ENCODE measurements at regions not wholly inside any gene's neighbourhood (a gene's known extent, or its start where the extent isn't known, plus 50 kb on each side); places are given as distances from the start of the nearest gene placed in this dataset.

DNA sequence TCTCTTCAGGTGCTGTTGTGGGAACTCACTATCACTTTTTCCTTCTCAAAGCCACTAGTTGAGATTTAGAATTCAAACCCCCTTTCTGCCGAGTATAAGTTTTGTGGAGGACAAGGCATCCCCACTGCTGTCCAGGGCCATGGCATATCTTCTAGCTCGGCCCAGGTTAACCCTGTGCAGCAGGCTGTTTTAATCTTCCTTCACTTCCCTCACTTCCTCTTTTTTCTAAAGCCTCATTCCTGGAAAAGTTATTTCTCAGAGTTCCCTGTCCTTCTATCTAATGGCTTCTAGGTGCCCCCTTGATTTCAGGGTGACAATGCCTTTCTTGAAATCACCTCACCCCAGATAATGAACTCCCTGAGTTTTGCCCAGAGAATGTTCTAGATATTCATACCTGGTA is 222.3 kb downstream of the SNX10 start (continued):
- no peak for TF ChIP-seq FOSL2 (IDR thresholded peaks at IDR 0.05; ENCODE audit: borderline replicate concordance, low read depth)
- TF ChIP-seq, protein P1, sequence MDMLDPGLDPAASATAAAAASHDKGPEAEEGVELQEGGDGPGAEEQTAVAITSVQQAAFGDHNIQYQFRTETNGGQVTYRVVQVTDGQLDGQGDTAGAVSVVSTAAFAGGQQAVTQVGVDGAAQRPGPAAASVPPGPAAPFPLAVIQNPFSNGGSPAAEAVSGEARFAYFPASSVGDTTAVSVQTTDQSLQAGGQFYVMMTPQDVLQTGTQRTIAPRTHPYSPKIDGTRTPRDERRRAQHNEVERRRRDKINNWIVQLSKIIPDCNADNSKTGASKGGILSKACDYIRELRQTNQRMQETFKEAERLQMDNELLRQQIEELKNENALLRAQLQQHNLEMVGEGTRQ (IDR thresholded peaks at IDR 0.05; ENCODE audit: borderline replicate concordance, low read depth, low read length) = no peak

- Histone ChIP-seq H3K4me1 (ENCODE audit: control insufficient read depth in 1 of 2, insufficient read depth in 2 of 2, low read depth in 1 of 2, low read length in 1 of 2) (peaks cover 0 to 13% of the 10 kb centered on the region in 2 experiments; a peak in 1 of 4 replicates), H3F3A (replicated peaks; ENCODE audit: insufficient read depth) (no peaks in the 10 kb centered on the region), H3K9me3 (no peaks in the 10 kb centered on the region), H3K36me3 (replicated peaks in 1 of 2; ENCODE audit: control insufficient read depth in 1 of 2, insufficient read depth in 2 of 2, low read length in 1 of 2) (no peaks in the 10 kb centered on the region), H3K4me3 (ENCODE audit: low read depth in 2 of 2, low read length in 1 of 2) (no peak overlapping the region), H3K27ac (ENCODE audit: low read depth in 2 of 2, low read length in 1 of 2) (no peak overlapping the region), H3K9ac (no peak overlapping the region), H3K9me2 (no peaks in the 10 kb centered on the region), H4K20me1 (ENCODE audit: insufficient read depth) (no peaks in the 10 kb centered on the region), H2AFZ (ENCODE audit: low read depth) (no peak overlapping the region), H3K4me2 (no peak overlapping the region), H3K27me3 (ENCODE audit: insufficient read depth) (0 out of 2 replicates have a peak, but pooled peaks cover 9% of the 10 kb centered on the region), H3K79me2 (ENCODE audit: insufficient read depth) (no peaks in the 10 kb centered on the region)
- 47% methylated on average over 5 of the region's 5 CpGs for WGBS (ENCODE audit: low lambda C conversion rate)
- no peak for DNase-seq
- POLR2A ChIA-PET = no interaction called here
- TF ChIP-seq CHD2 (IDR thresholded peaks at IDR 0.05; ENCODE audit: low read length, partially characterized antibody) = no peak
- CTCF ChIA-PET = interaction anchor here (0.8 to 1.5 kb wide), 6 partner anchors 9 to 153 kb away, joined by 3 to 6 read pairs (median 4); no protein-coding TSS in a partner anchor
Observed at GRCh38 chr7:26514633-26515032, 223.0 kb downstream of the SNX10 start.

DNA sequence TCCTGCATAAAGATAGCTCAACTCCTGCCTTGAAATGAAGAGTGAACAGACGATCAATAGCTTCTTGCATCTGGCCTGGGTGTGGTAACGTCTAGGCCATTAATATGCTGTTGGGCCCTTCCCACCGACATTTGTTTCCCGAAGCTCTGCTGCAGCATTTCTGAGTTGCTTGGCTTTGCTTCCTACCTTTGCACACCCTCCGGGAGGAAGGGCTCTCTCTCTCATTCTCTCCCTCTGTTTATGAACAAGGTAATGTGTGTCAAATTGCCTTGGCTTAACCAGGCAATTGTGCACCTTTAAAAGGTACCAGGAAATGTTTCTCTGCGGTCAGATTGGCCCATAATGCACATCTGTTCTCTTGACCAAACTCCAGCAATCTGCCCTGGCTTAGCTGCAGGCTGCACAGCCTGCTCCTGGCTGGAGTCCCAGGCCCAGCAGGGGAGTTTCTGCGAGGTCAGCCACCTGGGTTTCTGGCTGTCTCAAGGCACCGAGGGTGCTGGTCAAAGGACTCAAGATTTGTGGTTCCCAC is 223.7 kb downstream of the SNX10 start:
- Histone ChIP-seq H3K4me1 (ENCODE audit: control insufficient read depth in 1 of 2, insufficient read depth in 2 of 2, low read depth in 1 of 2, low read length in 1 of 2) (peaks cover 0 to 13% of the 10 kb centered on the region in 2 experiments; a peak in 1 of 4 replicates), H3K27ac (ENCODE audit: low read depth in 2 of 2, low read length in 1 of 2) (no peak overlapping the region; a peak in 1 of 4 replicates), H3K4me2 (no peak overlapping the region), H3K4me3 (ENCODE audit: low read depth in 2 of 2, low read length in 1 of 2) (no peak overlapping the region), H3F3A (replicated peaks; ENCODE audit: insufficient read depth) (no peaks in the 10 kb centered on the region), H3K36me3 (replicated peaks in 1 of 2; ENCODE audit: control insufficient read depth in 1 of 2, insufficient read depth in 2 of 2, low read length in 1 of 2) (no peaks in the 10 kb centered on the region), H3K9me2 (no peaks in the 10 kb centered on the region), H3K9me3 (no peaks in the 10 kb centered on the region), H3K9ac (no peak overlapping the region), H3K27me3 (ENCODE audit: insufficient read depth) (0 out of 2 replicates have a peak, but pooled peaks cover 9% of the 10 kb centered on the region), H2AFZ (ENCODE audit: low read depth) (no peak overlapping the region), H3K79me2 (ENCODE audit: insufficient read depth) (no peaks in the 10 kb centered on the region), H4K20me1 (ENCODE audit: insufficient read depth) (no peaks in the 10 kb centered on the region)
- peak; percentile 52 for DNase-seq
- TF ChIP-seq RCOR1 (IDR thresholded peaks at IDR 0.05; ENCODE audit: low read length) (0 out of 2 replicates have a peak, but pooled peaks have one; percentile 13), NRF1 (IDR thresholded peaks at IDR 0.05; ENCODE audit: low read depth, low read length) (no peak)
- POLR2A ChIA-PET = interaction anchor here (1.2 kb wide), 1 partner anchor 9 kb away, joined by 3 read pairs; no protein-coding TSS in a partner anchor
- 38% methylated on average over 8 of the region's 8 CpGs for WGBS (ENCODE audit: low lambda C conversion rate)
- CTCF ChIA-PET = interaction anchor here (1.4 to 1.5 kb wide), 3 partner anchors 15 to 145 kb away, joined by 5 to 6 read pairs (median 5); no protein-coding TSS in a partner anchor

GRCh38 chr7:26520483-26520882 is 228.8 kb downstream of the SNX10 start:
- POLR2A ChIA-PET = no interaction called here
- H3K27ac ChIP-seq (ENCODE audit: low read depth in 2 of 2, low read length in 1 of 2) = no peak overlapping the region
- DNase-seq = no peak

More at GRCh38 chr7:26520483-26520882, 228.8 kb downstream of the SNX10 start:
- Histone ChIP-seq H3K4me2 (no peak overlapping the region), H3K9me2 (no peaks in the 10 kb centered on the region), H3K4me3 (ENCODE audit: low read depth in 2 of 2, low read length in 1 of 2) (no peak overlapping the region), H3K4me1 (ENCODE audit: control insufficient read depth in 1 of 2, insufficient read depth in 2 of 2, low read depth in 1 of 2, low read length in 1 of 2) (peaks cover 0 to 6% of the 10 kb centered on the region in 2 experiments; a peak in 1 of 4 replicates), H3K9ac (no peak overlapping the region), H2AFZ (ENCODE audit: low read depth) (no peak overlapping the region), H3F3A (replicated peaks; ENCODE audit: insufficient read depth) (no peaks in the 10 kb centered on the region), H3K9me3 (no peaks in the 10 kb centered on the region), H4K20me1 (ENCODE audit: insufficient read depth) (no peaks in the 10 kb centered on the region), H3K79me2 (ENCODE audit: insufficient read depth) (no peaks in the 10 kb centered on the region), H3K27me3 (ENCODE audit: insufficient read depth) (no peaks in the 10 kb centered on the region), H3K36me3 (replicated peaks in 1 of 2; ENCODE audit: control insufficient read depth in 1 of 2, insufficient read depth in 2 of 2, low read length in 1 of 2) (no peaks in the 10 kb centered on the region)
- 18% methylated on average over 3 of the region's 3 CpGs for WGBS (ENCODE audit: low lambda C conversion rate)
- CTCF ChIA-PET = interaction anchor here (0.7 to 4.4 kb wide), 8 partner anchors 9 to 155 kb away, joined by 3 to 16 read pairs (median 4); no protein-coding TSS in a partner anchor
- TF ChIP-seq EZH2phosphoT487 (IDR thresholded peaks at IDR 0.05; ENCODE audit: borderline replicate concordance, low read depth) (no peak), CHD2 (IDR thresholded peaks at IDR 0.05; ENCODE audit: low read length, partially characterized antibody) (no peak)
- TF ChIP-seq, protein P2, sequence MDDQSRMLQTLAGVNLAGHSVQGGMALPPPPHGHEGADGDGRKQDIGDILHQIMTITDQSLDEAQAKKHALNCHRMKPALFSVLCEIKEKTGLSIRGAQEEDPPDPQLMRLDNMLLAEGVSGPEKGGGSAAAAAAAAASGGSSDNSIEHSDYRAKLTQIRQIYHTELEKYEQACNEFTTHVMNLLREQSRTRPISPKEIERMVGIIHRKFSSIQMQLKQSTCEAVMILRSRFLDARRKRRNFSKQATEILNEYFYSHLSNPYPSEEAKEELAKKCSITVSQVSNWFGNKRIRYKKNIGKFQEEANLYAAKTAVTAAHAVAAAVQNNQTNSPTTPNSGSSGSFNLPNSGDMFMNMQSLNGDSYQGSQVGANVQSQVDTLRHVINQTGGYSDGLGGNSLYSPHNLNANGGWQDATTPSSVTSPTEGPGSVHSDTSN (IDR thresholded peaks at IDR 0.05) = no peak

Measured in SK-N-SH (cell line).